ENCODE measurements at regions not wholly inside any gene's neighbourhood (a gene's known extent, or its start where the extent isn't known, plus 50 kb on each side); places are given as distances from the start of the nearest gene placed in this dataset.

- Histone ChIP-seq H3K36me3 (ENCODE audit: control insufficient read depth in 2 of 2, extremely low read depth in 1 of 2, insufficient read depth in 2 of 2, low read length in 2 of 2) (no peaks in the 10 kb centered on the region), H3K9me1 (replicated peaks; ENCODE audit: control insufficient read depth, extremely low read depth, insufficient read depth, low read length) (no peaks in the 10 kb centered on the region), H3K27ac (ENCODE audit: insufficient read depth, low read depth, low read length) (no peak overlapping the region), H3K4me3 (replicated peaks in 1 of 3; ENCODE audit: insufficient read depth in 1 of 3, low read depth in 1 of 3, low read length in 3 of 3) (no peak overlapping the region), H3K27me3 (ENCODE audit: control insufficient read depth in 2 of 2, insufficient read depth in 2 of 2, low read length in 2 of 2) (no peaks in the 10 kb centered on the region), H3K9me3 (replicated peaks; ENCODE audit: control insufficient read depth, insufficient read depth, low read length) (no peaks in the 10 kb centered on the region), H3K4me2 (ENCODE audit: insufficient read depth, low read length) (no peak overlapping the region), H3K79me2 (ENCODE audit: control insufficient read depth, insufficient read depth, low read length) (no peaks in the 10 kb centered on the region), H4K20me1 (replicated peaks; ENCODE audit: control insufficient read depth, extremely low read depth, insufficient read depth, low read length) (no peaks in the 10 kb centered on the region), H2AFZ (ENCODE audit: low read depth, low read length) (no peak overlapping the region), H3K4me1 (ENCODE audit: control insufficient read depth, extremely low read depth, insufficient read depth, low read length) (no peaks in the 10 kb centered on the region), H3K9ac (replicated peaks; ENCODE audit: extremely low read depth, insufficient read depth, low read length) (no peak overlapping the region)
- BruUV-seq (replicated peaks), result no TSS peak
- FAIRE-seq (no peak), DNase-seq (ENCODE audit: low read depth, low spot score) (no peak)
- CTCF ChIA-PET, result no interaction called here
- intact Hi-C loops (cut with micrococcal nuclease) (no loop called here), dilution Hi-C loops (cut with MboI; ENCODE audit: extremely low pct_ligation_motif_present, low sequenced_read_pairs) (no loop called here)
- POLR2A ChIA-PET, result no interaction called here
- TF ChIP-seq CTCF (IDR thresholded peaks at IDR 0.05; ENCODE audit: extremely low read depth in 1 of 2, insufficient read depth in 1 of 2, low read depth in 1 of 2, low read length in 2 of 2) (no peak), EZH2 (IDR thresholded peaks at IDR 0.05; ENCODE audit: borderline replicate concordance, low read depth, low read length, severe bottlenecking) (no peak), POLR2AphosphoS5 (IDR thresholded peaks at IDR 0.05; ENCODE audit: insufficient read depth, low read depth, low read length) (no peak)
Observed at GRCh38 chr11:97862021-97862420, 1158.7 kb upstream of the CNTN5 start.

GRCh38 chr11:97865424-97866012 is 1155.2 kb upstream of the CNTN5 start:
- H3K9ac ChIP-seq (replicated peaks; ENCODE audit: extremely low read depth, insufficient read depth, low read length), result no peak overlapping the region
- TF ChIP-seq EZH2 (IDR thresholded peaks at IDR 0.05; ENCODE audit: borderline replicate concordance, low read depth, low read length, severe bottlenecking) (no peak), MYC (IDR thresholded peaks at IDR 0.05; ENCODE audit: low read depth, low read length) (no peak), POLR2AphosphoS5 (IDR thresholded peaks at IDR 0.05; ENCODE audit: insufficient read depth, low read depth, low read length) (no peak), GATA2 (IDR thresholded peaks at IDR 0.05; ENCODE audit: insufficient read depth, insufficient read length, low read depth, low read length) (no peak), JUN (IDR thresholded peaks at IDR 0.05; ENCODE audit: borderline replicate concordance, insufficient read depth, insufficient read length, low read depth) (no peak), MAX (IDR thresholded peaks at IDR 0.05; ENCODE audit: insufficient read depth, insufficient read length) (no peak), FOS (IDR thresholded peaks at IDR 0.05; ENCODE audit: borderline replicate concordance, insufficient read depth, low read length) (no peak), POLR2A (IDR thresholded peaks at IDR 0.05; ENCODE audit: low read depth, low read length) (no peak), CTCF (IDR thresholded peaks at IDR 0.05; ENCODE audit: extremely low read depth in 1 of 2, insufficient read depth in 1 of 2, low read depth in 1 of 2, low read length in 2 of 2) (no peak)
- H3K79me2 ChIP-seq (ENCODE audit: control insufficient read depth, insufficient read depth, low read length), result no peaks in the 10 kb centered on the region
- no peaks in the 10 kb centered on the region for H3K36me3 ChIP-seq (ENCODE audit: control insufficient read depth in 2 of 2, extremely low read depth in 1 of 2, insufficient read depth in 2 of 2, low read length in 2 of 2)
- dilution Hi-C loops (cut with MboI; ENCODE audit: extremely low pct_ligation_motif_present, low sequenced_read_pairs), result no loop called here
- H3K4me1 ChIP-seq (ENCODE audit: control insufficient read depth, extremely low read depth, insufficient read depth, low read length), result no peaks in the 10 kb centered on the region
- H4K20me1 ChIP-seq (replicated peaks; ENCODE audit: control insufficient read depth, extremely low read depth, insufficient read depth, low read length), result no peaks in the 10 kb centered on the region
- FAIRE-seq (no peak), DNase-seq (ENCODE audit: low read depth, low spot score) (no peak)
- no peaks in the 10 kb centered on the region for H3K9me1 ChIP-seq (replicated peaks; ENCODE audit: control insufficient read depth, extremely low read depth, insufficient read depth, low read length)
- H3K4me2 ChIP-seq (ENCODE audit: insufficient read depth, low read length), result no peak overlapping the region
- no peaks in the 10 kb centered on the region for H3K27me3 ChIP-seq (ENCODE audit: control insufficient read depth in 2 of 2, insufficient read depth in 2 of 2, low read length in 2 of 2)
- ChIA-PET CTCF (no interaction called here), POLR2A (no interaction called here)
- no peak overlapping the region for H3K4me3 ChIP-seq (replicated peaks in 1 of 3; ENCODE audit: insufficient read depth in 1 of 3, low read depth in 1 of 3, low read length in 3 of 3)
- no TSS peak for BruUV-seq (replicated peaks)
- H2AFZ ChIP-seq (ENCODE audit: low read depth, low read length), result no peak overlapping the region
- no peak overlapping the region for H3K27ac ChIP-seq (ENCODE audit: insufficient read depth, low read depth, low read length)
- H3K9me3 ChIP-seq (replicated peaks; ENCODE audit: control insufficient read depth, insufficient read depth, low read length), result no peaks in the 10 kb centered on the region
- intact Hi-C loops (cut with micrococcal nuclease), result no loop called here

Data from endothelial cell of umbilical vein (primary cell).